ENCODE measurements at regions not wholly inside any gene's neighbourhood (a gene's known extent, or its start where the extent isn't known, plus 50 kb on each side); places are given as distances from the start of the nearest gene placed in this dataset.

GRCh38 chr4:146113171-146113570, 62.3 kb upstream of the LSM6 start:
- TF ChIP-seq EZH2 (IDR thresholded peaks at IDR 0.05) (no peak), POLR2AphosphoS5 (IDR thresholded peaks at IDR 0.05; ENCODE audit: borderline replicate concordance, low read depth, low read length) (no peak), FOXP2 (optimal IDR thresholded peaks at IDR 0.05; ENCODE audit: control extremely low read depth, extremely low read length, insufficient read depth) (no peak)

All from SK-N-MC (cell line).